ENCODE measurements at regions not wholly inside any gene's neighbourhood (a gene's known extent, or its start where the extent isn't known, plus 50 kb on each side); places are given as distances from the start of the nearest gene placed in this dataset.

GRCh38 chr13:90107661-90108060, 1239.8 kb upstream of the MIR17HG start:
- H3K9me3 ChIP-seq (ENCODE audit: control insufficient read depth in 4 of 4, low read length in 3 of 4), result no peaks in the 10 kb centered on the region
- no peaks in the 10 kb centered on the region for H3K4me1 ChIP-seq (ENCODE audit: control insufficient read depth in 4 of 4, insufficient read depth in 4 of 4, low read length in 3 of 4)
- WGBS, result 79% methylated on average over 2 of the region's 2 CpGs
- H3K27me3 ChIP-seq (ENCODE audit: control insufficient read depth in 4 of 4, insufficient read depth in 4 of 4, low read length in 3 of 4), result peaks cover 0 to 3% (median 0%) of the 10 kb centered on the region in 4 donors
- TF ChIP-seq GABPA (IDR thresholded peaks at IDR 0.05 in 1 of 2, conservative IDR thresholded peaks at IDR 0.05 in 1 of 2) (no peak), FOXA1 (IDR thresholded peaks at IDR 0.05) (no peak), ATF3 (IDR thresholded peaks at IDR 0.05) (no peak), HNF4A (conservative IDR thresholded peaks at IDR 0.05) (no peak), CTCF (IDR thresholded peaks at IDR 0.05; ENCODE audit: low read depth, low read length, missing input control) (no peak), RXRA (IDR thresholded peaks at IDR 0.05) (no peak), YY1 (IDR thresholded peaks at IDR 0.05) (no peak), MAX (IDR thresholded peaks at IDR 0.05) (no peak), HNF4G (IDR thresholded peaks at IDR 0.05) (no peak), SP1 (IDR thresholded peaks at IDR 0.05) (no peak), NR2F2 (IDR thresholded peaks at IDR 0.05) (no peak), FOXA2 (IDR thresholded peaks at IDR 0.05) (no peak), RAD21 (IDR thresholded peaks at IDR 0.05) (no peak), REST (IDR thresholded peaks at IDR 0.05) (no peak), TAF1 (conservative IDR thresholded peaks at IDR 0.05) (no peak), JUND (IDR thresholded peaks at IDR 0.05) (no peak), ZBTB33 (IDR thresholded peaks at IDR 0.05) (no peak), EGR1 (IDR thresholded peaks at IDR 0.05; ENCODE audit: low read depth in 2 of 2) (no peak)
- H3K27ac ChIP-seq (ENCODE audit: low read depth in 1 of 2, low read length in 2 of 2), result no peak overlapping the region
- no peak overlapping the region for H3K4me3 ChIP-seq (ENCODE audit: low read depth in 1 of 3, low read length in 3 of 3)
- no peak overlapping the region for H3K9ac ChIP-seq (ENCODE audit: low read depth in 1 of 2, low read length in 2 of 2)
- no peaks in the 10 kb centered on the region for H3K36me3 ChIP-seq (ENCODE audit: control insufficient read depth in 4 of 4, insufficient read depth in 3 of 4, low read depth in 1 of 4, low read length in 3 of 4)
- DNase-seq (ENCODE audit: low spot score), result no peak

All from liver (tissue), 8 donors.